ENCODE measurements at regions not wholly inside any gene's neighbourhood (a gene's known extent, or its start where the extent isn't known, plus 50 kb on each side); places are given as distances from the start of the nearest gene placed in this dataset.

DNA sequence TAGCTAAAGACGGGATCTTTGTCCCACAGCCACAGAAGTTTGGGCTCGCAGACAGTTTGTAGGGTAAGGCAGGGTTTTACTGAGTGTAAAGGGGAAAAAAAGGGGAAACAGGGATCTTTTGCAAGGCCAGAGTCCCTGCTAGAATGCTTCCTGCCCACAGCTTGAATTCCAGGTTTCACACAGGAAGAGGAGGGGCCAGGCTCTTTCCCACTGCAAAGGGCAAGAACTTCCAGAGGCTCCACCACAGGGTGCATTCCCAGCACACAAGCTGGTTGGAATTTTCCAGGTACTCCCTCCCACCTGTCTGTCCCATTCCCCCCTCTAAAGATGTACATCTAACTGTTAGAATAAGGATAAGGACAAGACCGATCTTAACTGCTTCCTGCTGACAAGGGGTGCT lies 1126.9 kb downstream of the KCNT2 start:
- TF ChIP-seq POLR3A (IDR thresholded peaks at IDR 0.05; ENCODE audit: borderline replicate concordance, extremely low read depth, insufficient read depth, insufficient read length) (no peak), EHMT2 (IDR thresholded peaks at IDR 0.05) (no peak), BDP1 (IDR thresholded peaks at IDR 0.05; ENCODE audit: insufficient read depth, insufficient read length) (no peak), POLR2A (conservative IDR thresholded peaks at IDR 0.05) (no peak), CEBPB (tag; IDR thresholded peaks at IDR 0.05) (no peak), ZNF175 (CRISPR knock-in tag; IDR thresholded peaks at IDR 0.05; ENCODE audit: low read depth) (no peak), SMARCB1 (IDR thresholded peaks at IDR 0.05; ENCODE audit: insufficient read length, low read depth) (no peak), ZNF589 (CRISPR knock-in tag; IDR thresholded peaks at IDR 0.05; ENCODE audit: low read depth) (no peak), HDAC2 (IDR thresholded peaks at IDR 0.05) (no peak)
- TF ChIP-seq, protein P1, sequence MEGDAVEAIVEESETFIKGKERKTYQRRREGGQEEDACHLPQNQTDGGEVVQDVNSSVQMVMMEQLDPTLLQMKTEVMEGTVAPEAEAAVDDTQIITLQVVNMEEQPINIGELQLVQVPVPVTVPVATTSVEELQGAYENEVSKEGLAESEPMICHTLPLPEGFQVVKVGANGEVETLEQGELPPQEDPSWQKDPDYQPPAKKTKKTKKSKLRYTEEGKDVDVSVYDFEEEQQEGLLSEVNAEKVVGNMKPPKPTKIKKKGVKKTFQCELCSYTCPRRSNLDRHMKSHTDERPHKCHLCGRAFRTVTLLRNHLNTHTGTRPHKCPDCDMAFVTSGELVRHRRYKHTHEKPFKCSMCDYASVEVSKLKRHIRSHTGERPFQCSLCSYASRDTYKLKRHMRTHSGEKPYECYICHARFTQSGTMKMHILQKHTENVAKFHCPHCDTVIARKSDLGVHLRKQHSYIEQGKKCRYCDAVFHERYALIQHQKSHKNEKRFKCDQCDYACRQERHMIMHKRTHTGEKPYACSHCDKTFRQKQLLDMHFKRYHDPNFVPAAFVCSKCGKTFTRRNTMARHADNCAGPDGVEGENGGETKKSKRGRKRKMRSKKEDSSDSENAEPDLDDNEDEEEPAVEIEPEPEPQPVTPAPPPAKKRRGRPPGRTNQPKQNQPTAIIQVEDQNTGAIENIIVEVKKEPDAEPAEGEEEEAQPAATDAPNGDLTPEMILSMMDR (IDR thresholded peaks at IDR 0.05 in 2 of 3, conservative IDR thresholded peaks at IDR 0.05 in 1 of 3; ENCODE audit: insufficient read depth in 2 of 3, low read depth in 1 of 3, low read length in 3 of 3), result no peak
- TF ChIP-seq, protein P2, sequence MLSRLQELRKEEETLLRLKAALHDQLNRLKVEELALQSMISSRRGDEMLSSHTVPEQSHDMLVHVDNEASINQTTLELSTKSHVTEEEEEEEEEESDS (CRISPR knock-in tag; IDR thresholded peaks at IDR 0.05), result no peak

Measured in K562 (cell line).